ENCODE measurements at regions not wholly inside any gene's neighbourhood (a gene's known extent, or its start where the extent isn't known, plus 50 kb on each side); places are given as distances from the start of the nearest gene placed in this dataset.

DNA sequence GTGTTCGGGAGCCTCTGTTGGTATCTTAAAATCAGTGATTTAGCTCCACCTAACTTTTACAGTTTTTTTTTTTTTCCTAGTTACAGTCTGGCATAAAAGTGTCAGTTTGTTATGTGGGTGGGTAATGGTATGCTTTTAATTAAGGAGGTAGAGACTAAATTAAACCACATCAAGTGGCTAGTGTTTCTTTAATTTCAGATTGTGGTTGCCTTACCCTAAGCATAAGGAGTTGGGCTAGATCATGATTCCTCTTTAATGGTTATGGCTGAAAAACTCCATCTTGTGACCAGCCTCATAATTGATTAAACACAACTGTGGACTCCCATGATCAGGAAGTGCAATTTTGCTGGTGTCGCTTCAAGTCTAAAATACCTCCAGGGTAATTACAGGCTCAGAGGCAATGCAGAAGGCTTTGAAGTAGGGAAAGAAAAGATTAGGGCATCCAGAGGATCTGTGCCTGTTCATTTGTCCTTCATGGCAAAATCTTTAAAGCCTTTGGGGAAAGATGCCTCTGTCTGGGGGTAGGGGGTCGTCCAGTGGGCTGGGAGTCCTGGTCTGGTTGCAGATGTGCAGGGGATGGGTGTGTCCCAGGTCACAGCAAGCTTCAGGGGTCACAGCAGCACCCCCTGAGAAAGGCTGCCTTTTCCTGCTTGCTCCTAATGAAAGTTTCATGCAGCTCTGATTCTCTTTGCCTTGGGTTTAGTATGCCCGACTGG, 579.2 kb downstream of the BCL11A start:
- TF ChIP-seq, protein P1, sequence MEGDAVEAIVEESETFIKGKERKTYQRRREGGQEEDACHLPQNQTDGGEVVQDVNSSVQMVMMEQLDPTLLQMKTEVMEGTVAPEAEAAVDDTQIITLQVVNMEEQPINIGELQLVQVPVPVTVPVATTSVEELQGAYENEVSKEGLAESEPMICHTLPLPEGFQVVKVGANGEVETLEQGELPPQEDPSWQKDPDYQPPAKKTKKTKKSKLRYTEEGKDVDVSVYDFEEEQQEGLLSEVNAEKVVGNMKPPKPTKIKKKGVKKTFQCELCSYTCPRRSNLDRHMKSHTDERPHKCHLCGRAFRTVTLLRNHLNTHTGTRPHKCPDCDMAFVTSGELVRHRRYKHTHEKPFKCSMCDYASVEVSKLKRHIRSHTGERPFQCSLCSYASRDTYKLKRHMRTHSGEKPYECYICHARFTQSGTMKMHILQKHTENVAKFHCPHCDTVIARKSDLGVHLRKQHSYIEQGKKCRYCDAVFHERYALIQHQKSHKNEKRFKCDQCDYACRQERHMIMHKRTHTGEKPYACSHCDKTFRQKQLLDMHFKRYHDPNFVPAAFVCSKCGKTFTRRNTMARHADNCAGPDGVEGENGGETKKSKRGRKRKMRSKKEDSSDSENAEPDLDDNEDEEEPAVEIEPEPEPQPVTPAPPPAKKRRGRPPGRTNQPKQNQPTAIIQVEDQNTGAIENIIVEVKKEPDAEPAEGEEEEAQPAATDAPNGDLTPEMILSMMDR (IDR thresholded peaks at IDR 0.05; ENCODE audit: insufficient read depth, low read length, poor library complexity, severe bottlenecking), result no peak
- no peak for TF ChIP-seq EZH2phosphoT487 (conservative IDR thresholded peaks at IDR 0.05; ENCODE audit: low read length)
